D721Med (cell line): ENCODE measurements at regions not wholly inside any gene's neighbourhood (a gene's known extent, or its start where the extent isn't known, plus 50 kb on each side); places are given as distances from the start of the nearest gene placed in this dataset.

Experiments
- DNase-seq: peaks from one replicate; pipeline ENCODE4 v3.0.0; 2011; ENCODE audit warnings: low spot score; ENCODE audit not compliant: insufficient read length
- FAIRE-seq: peaks from 2 replicates; lab custom pipeline; 2011; peaks lifted over from hg19 to GRCh38; lab: Jason Lieb, UNC
- TF ChIP-seq, protein P1 (sequence below): IDR thresholded peaks from 2 replicates; pipeline ENCODE4 v1.5.1; 2012; ENCODE audit warnings: mild to moderate bottlenecking, control low read depth; ENCODE audit not compliant: insufficient read depth; ENCODE audit errors: missing control alignments

DNA sequence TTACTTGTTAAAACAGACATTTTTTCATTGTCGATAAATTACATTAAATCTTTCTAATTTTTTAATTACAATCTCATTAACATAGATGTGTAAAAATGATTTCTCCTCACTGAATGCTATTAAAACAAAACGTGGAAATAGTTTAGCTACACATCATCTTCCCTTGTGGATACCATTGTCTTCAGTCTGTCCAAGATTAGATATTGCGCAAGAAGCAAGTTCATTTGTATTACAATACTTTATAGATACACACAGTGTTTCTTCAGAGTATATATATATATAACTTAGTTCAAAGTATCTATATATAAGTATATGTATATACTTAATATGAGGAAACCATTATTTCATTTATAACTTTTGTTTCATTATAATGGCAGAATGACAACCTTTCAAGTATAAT is 883.3 kb upstream of the CNTN5 start:
- DNase-seq (no peak), FAIRE-seq (no peak)
- TF ChIP-seq, protein P1, sequence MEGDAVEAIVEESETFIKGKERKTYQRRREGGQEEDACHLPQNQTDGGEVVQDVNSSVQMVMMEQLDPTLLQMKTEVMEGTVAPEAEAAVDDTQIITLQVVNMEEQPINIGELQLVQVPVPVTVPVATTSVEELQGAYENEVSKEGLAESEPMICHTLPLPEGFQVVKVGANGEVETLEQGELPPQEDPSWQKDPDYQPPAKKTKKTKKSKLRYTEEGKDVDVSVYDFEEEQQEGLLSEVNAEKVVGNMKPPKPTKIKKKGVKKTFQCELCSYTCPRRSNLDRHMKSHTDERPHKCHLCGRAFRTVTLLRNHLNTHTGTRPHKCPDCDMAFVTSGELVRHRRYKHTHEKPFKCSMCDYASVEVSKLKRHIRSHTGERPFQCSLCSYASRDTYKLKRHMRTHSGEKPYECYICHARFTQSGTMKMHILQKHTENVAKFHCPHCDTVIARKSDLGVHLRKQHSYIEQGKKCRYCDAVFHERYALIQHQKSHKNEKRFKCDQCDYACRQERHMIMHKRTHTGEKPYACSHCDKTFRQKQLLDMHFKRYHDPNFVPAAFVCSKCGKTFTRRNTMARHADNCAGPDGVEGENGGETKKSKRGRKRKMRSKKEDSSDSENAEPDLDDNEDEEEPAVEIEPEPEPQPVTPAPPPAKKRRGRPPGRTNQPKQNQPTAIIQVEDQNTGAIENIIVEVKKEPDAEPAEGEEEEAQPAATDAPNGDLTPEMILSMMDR = no peak

DNA sequence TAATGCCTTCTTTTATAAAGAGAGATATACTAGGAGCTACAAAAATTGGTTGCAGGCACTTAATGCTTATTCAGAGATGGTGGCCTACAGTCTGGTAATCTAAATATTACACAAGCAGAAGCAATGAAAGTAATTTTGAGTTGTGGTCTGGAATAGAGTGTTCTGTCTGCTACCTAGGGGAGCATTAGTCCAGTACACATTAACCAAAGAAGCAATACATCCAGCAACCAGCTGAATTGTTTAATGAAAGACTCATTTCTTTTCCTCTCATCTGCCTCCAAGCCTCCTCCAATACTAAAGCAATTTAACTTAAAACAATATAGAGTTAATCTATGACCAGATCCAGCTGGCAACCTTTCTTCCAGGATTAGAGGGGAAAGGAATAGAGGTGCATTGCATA is 877.1 kb upstream of the CNTN5 start:
- FAIRE-seq (no peak), DNase-seq (no peak)
- TF ChIP-seq, protein P1 = no peak

DNA sequence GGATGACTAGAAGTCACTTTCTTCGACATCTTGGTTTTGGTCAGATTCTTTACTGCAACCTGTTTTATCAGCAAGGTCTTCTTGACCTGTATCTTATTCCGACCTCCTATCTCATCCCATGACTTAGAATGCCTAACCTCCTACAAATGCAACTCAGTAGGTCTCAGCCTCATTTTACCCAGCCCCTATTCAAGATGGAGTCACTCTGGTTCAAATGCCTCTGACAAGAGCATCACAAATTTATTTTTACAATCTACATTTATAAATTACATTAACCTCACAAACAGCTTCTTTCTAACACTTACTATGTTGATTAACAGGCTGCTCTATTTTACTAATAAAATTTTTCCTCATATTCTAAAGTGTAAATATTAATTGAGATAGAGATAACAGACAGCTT is 867.0 kb upstream of the CNTN5 start:
- TF ChIP-seq, protein P1 = no peak
- FAIRE-seq = no peak
- DNase-seq = no peak

DNA sequence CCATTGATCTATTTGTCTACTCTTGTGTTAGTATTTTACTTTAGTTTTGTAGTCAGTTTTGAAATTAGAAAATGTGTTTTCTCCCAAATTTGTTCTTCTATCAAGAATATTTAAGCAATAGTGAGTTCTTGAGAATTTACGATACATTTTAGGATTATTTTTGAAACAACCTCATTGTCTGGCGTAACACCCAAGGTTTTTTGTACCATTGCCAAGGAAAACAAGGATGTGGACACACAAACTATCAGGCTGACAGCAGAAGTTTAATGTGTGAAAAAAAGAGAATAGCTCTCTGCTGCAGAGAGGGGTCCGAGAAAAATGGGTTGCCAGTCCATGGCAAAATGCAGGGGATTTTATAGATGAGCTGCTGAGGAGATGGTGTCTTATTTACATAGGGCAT is 865.1 kb upstream of the CNTN5 start:
- DNase-seq (no peak), FAIRE-seq (no peak)
- TF ChIP-seq, protein P1 = no peak

DNA sequence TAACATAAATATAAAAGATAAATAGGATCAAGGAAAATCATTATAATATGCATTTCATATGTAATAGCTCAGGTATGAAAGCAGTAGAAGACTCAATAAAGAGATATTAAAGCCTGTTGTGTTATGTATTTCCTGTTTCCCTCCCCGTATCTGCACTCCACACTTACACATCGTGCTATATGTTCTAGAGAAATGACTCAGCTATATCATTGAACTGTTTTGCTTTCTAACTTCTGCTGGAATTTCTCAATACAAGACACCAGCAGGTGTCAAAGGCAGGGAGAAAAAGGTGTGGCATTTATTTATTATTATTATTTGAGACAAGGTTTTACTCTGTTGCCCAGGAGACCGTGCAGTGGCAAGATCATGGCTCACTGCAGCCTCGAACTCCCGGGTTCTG is 842.8 kb upstream of the CNTN5 start:
- FAIRE-seq (no peak), DNase-seq (no peak)

DNA sequence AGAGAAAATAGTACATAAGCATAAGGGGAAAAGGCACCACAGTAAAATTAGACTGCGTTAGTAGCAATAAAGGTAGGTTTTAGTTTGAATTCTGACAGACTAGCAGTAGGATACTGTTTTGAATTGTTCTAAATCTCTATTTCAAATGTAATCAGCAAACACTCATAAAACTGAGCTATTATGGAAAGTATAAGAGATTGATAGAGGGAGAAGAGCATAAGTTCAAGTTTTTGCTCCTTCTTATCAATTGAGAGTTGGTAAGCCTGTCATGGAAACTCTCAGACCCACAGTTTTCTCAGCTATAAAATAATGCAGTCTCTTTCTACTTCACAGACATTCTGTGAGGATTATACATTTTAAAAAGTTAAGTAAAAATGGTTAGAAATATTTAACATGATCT is 840.2 kb upstream of the CNTN5 start:
- TF ChIP-seq, protein P1 = no peak
- no peak for FAIRE-seq
- DNase-seq = no peak

More for the DNA sequence above, 842.8 kb upstream of the CNTN5 start:
- TF ChIP-seq, protein P1 = no peak

DNA sequence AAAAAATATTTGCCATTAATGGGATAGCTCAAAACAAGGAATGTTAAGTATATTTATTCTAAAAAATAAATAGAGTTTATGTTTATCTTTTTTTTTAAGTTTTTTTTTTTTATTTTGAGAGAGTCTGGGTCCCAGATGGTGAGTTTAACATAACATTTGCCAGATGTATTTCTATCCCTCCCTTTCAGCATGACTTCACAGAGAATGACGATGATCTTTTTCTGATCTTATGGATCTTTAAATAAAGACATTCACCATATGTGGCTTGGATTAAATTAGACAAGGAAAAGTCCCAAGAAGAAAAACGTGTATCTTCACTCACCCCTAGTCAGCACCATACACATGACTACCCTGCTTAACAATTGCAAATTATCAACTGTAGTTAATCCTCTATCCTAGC is 839.8 kb upstream of the CNTN5 start:
- DNase-seq (no peak), FAIRE-seq (no peak)
- TF ChIP-seq, protein P1 = no peak
